Ovary (tissue), 7 donors: ENCODE measurements at regions not wholly inside any gene's neighbourhood (a gene's known extent, or its start where the extent isn't known, plus 50 kb on each side); places are given as distances from the start of the nearest gene placed in this dataset.
"Not testable (repeated sequence)": the region's sequence is repeated elsewhere in the genome, so short reads cannot be mapped to it uniquely, and the experiment has no call there.

Experiments
- DNase-seq, 5 donors: peaks; one replicate each; pipeline ENCODE4 v3.0.0-alpha.2; 2019 to 2020
- H3K27ac ChIP-seq, 2 donors: fragments of 200-600 bp; one replicate each; pipeline versions ENCODE4 v1.5.1 to v1.8.0; 2019 to 2022
- H3K27me3 ChIP-seq: fragments of 200-600 bp; one replicate; pipeline ENCODE4 v1.8.0; 2022
- H3K36me3 ChIP-seq: fragments of 200-600 bp; sonication (generic); one replicate; pipeline ENCODE4 v1.5.1; 2019
- H3K4me1 ChIP-seq: one replicate; pipeline ENCODE4 v1.8.1; 2013; ENCODE audit warnings: mild to moderate bottlenecking, moderate library complexity; ENCODE audit not compliant: insufficient read depth
- H3K4me3 ChIP-seq: fragments of 200-600 bp; sonication (generic); one replicate; pipeline ENCODE4 v1.5.1; 2017
- H3K9me3 ChIP-seq, 2 donors: fragments of 200-600 bp in 1 of 2; sonication (generic) in 1 of 2; one replicate each; pipeline versions ENCODE4 v1.5.1 to v1.8.1; 2013 to 2019; ENCODE audit warnings: mild to moderate bottlenecking in 1 of 2, moderate library complexity in 1 of 2
- EP300 ChIP-seq: sonication (generic); formaldehyde crosslinking; IDR thresholded peaks from one replicate; pipeline ENCODE4 v1.6.1; 2017; ENCODE audit warnings: antibody characterized with exemption
- POLR2A ChIP-seq: fragments of 450-650 bp; IDR thresholded peaks from one replicate; pipeline ENCODE4 v1.6.1; 2017; ENCODE audit warnings: antibody characterized with exemption, mild to moderate bottlenecking, moderate library complexity
- WGBS, 3 donors: extraction: QIAGEN DNeasy Blood & Tissue Kit in 1 of 3; methylation state at CpG; one replicate each; pipeline versions ENCODE4 v1.1.5 to v1.1.7; 2013 to 2017; 5-methylcytosine and 5-hydroxymethylcytosine counted together
- intact Hi-C, 4 donors: fragments of 100-400 bp; cut with DNase I; formaldehyde crosslinking; loops; one replicate each; pipeline versions ENCODE4 v1.11.0 to v1.15.1; 2022 to 2023
- TF ChIP-seq, protein P1 (sequence below), 3 donors: fragments of 450-650 bp in 2 of 3; fragments of 200-600 bp in 1 of 3; IDR thresholded peaks; one replicate each; pipeline versions ENCODE4 v1.5.1 to v1.8.0; 2016 to 2022; ENCODE audit warnings: antibody characterized with exemption in 3 of 3, mild to moderate bottlenecking in 1 of 3
- donor health status: DM: no; HTN: no; CAD: no; lungs with moderate emphysema.
- donor health status: DM: no; HTN: no; CAD: no.
- donor health status: Bipolar disorder and iron deficiency.
- donor health status: DM: no; HTN: no; CAD: no.
- donor health status: DM: yes; HTN: yes; CAD: no.

DNA sequence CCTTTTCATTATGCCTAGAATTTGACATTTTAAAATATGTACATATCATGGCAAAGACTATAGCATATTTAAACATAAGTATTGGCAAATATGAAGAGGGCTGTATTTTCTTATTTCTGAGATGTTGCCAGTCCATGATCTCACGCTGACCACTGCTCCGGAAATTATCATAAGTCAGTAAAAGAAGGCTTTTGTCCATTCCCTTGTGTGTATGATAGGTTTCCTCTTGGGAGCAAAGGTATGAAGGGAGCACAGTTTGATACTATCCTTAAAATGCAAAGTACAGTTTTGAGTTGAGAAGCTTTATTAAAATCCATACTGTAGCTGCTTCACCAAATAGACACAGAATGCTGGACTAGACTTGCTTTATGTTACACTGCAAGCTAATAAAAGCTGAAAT is 52.6 kb upstream of the AGA start:
- 84 to 90% (median 84%) methylated on average over 2 of the region's 2 CpGs for WGBS, 3 donors

DNA sequence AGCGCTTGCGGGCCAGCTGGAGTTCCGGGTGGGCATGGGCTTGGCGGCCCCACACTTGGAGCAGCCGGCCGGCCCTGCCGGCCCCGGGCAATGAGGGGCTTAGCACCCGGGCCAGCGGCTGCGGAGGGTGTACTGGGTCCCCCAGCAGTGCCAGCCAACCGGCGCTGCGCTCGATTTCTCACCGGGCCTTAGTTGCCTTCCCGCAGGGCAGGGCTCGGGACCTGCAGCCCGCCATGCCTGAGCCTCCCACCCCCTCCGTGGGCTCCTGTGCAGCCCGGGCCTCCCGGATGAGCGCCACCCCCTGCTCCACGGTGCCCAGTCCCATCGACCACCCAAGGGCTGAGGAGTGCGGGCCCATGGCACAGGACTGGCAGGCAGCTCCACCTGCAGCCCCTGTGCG is 53.4 kb upstream of the AGA start:
- 86 to 98% (median 96%) methylated on average over 11 to 27 of the region's 27 CpGs for WGBS, 3 donors
- H3K4me3 ChIP-seq, DNase-seq, H3K27ac ChIP-seq, H3K36me3 ChIP-seq, H3K27me3 ChIP-seq, intact Hi-C loops, H3K4me1 ChIP-seq, H3K9me3 ChIP-seq: not testable (repeated sequence)

More for the DNA sequence above, 52.6 kb upstream of the AGA start:
- Histone ChIP-seq H3K36me3 (no peaks in the 10 kb centered on the region), H3K27ac (no peak overlapping the region), H3K27me3 (no peaks in the 10 kb centered on the region), H3K4me1 (no peaks in the 10 kb centered on the region), H3K9me3 (no peaks in the 10 kb centered on the region), H3K4me3 (no peak overlapping the region)
- intact Hi-C loops: no loop called here
- no peak for DNase-seq
- TF ChIP-seq POLR2A: no peak
- no peak for TF ChIP-seq EP300
- TF ChIP-seq, protein P1, sequence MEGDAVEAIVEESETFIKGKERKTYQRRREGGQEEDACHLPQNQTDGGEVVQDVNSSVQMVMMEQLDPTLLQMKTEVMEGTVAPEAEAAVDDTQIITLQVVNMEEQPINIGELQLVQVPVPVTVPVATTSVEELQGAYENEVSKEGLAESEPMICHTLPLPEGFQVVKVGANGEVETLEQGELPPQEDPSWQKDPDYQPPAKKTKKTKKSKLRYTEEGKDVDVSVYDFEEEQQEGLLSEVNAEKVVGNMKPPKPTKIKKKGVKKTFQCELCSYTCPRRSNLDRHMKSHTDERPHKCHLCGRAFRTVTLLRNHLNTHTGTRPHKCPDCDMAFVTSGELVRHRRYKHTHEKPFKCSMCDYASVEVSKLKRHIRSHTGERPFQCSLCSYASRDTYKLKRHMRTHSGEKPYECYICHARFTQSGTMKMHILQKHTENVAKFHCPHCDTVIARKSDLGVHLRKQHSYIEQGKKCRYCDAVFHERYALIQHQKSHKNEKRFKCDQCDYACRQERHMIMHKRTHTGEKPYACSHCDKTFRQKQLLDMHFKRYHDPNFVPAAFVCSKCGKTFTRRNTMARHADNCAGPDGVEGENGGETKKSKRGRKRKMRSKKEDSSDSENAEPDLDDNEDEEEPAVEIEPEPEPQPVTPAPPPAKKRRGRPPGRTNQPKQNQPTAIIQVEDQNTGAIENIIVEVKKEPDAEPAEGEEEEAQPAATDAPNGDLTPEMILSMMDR (IDR thresholded peaks at IDR 0.05): no peak

DNA sequence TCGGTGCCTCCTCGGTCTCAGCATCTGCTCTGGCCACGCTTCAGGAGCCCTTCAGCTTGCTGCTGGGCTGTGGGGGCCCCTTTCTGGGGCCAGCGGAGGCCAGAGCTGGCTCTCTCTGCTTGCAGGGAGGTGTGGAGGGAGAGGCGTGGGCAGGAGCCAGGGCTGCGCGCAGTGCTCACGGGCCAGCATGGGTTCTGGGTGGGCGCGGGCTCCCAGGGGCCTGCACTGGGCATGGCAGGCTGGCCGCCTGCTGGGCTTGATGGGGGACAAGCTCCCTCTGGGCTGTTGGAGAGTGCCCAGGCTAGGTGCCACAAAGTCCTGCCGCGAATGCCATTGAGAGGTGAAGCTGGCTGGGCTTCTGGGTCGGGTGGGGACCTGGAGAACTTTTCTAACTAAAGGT is 57.3 kb upstream of the AGA start:
- no peak overlapping the region for H3K27ac ChIP-seq
- intact Hi-C loops: no loop called here
- no peaks in the 10 kb centered on the region for H3K36me3 ChIP-seq
- no peaks in the 10 kb centered on the region for H3K4me1 ChIP-seq
- H3K4me3 ChIP-seq: no peak overlapping the region
- TF ChIP-seq, protein P1 (IDR thresholded peaks at IDR 0.05): no peak
- TF ChIP-seq POLR2A (no peak), EP300 (no peak)
- H3K27me3 ChIP-seq: no peaks in the 10 kb centered on the region
- 88 to 94% (median 93%) methylated on average over 14 of the region's 14 CpGs for WGBS, 3 donors
- H3K9me3 ChIP-seq: no peaks in the 10 kb centered on the region
- no peak for DNase-seq

DNA sequence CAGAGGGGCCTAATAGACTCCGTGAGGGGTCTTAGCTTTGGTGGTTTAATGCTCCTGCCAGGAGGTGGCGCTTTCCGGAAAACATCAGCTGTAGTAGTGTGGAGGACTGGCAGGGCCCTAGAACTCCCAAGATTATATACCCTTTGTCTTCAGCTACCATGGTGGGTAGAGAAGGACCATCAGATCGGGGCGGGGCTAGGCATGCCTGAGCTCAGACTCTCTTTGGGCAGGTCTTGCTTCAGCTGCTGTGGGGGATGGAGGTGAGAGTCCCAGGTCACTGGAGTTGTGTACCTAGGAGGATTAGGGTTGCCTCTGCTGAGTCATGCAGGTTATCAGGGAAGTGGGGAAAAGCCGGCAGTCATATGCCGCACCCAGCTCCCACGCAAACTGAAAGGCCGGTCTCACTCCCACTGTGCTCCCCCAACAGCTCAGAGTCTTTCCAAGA is 63.0 kb upstream of the AGA start:
- H3K4me1 ChIP-seq: no peaks in the 10 kb centered on the region
- no peak overlapping the region for H3K4me3 ChIP-seq
- DNase-seq: no peak
- WGBS, 3 donors: 76 to 92% (median 91%) methylated on average over 9 of the region's 9 CpGs
- intact Hi-C loops: no loop called here
- H3K27me3 ChIP-seq: no peaks in the 10 kb centered on the region
- no peaks in the 10 kb centered on the region for H3K36me3 ChIP-seq
- no peak overlapping the region for H3K27ac ChIP-seq
- TF ChIP-seq, protein P1 (IDR thresholded peaks at IDR 0.05): no peak
- TF ChIP-seq EP300: no peak
- TF ChIP-seq POLR2A: no peak
- H3K9me3 ChIP-seq: no peaks in the 10 kb centered on the region

DNA sequence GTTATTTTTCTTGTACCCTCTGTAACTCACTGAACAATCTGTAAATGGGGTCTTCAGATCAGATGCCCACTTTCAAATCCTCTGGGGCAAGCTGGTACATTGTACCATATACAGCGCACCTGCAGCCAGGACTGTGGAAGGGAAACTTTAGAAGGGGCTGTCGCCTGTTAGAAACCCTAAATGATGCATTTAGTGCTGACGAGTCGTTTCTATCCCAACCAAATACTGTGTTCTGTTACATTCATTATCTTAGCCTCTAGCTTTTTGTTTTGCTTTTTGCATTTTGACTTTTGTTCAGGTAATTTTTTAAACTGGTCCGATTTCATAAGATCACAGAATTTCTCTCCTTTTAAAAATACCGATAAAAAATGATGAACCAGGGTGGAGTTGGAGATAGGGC is 66.4 kb upstream of the AGA start:
- no peaks in the 10 kb centered on the region for H3K9me3 ChIP-seq
- WGBS, 3 donors: 89 to 94% (median 91%) methylated on average over 6 of the region's 6 CpGs
- H3K27ac ChIP-seq: no peak overlapping the region
- no peaks in the 10 kb centered on the region for H3K4me1 ChIP-seq
- intact Hi-C loops: no loop called here
- TF ChIP-seq, protein P1 (IDR thresholded peaks at IDR 0.05): no peak
- TF ChIP-seq EP300 (no peak), POLR2A (no peak)
- no peaks in the 10 kb centered on the region for H3K36me3 ChIP-seq
- no peaks in the 10 kb centered on the region for H3K27me3 ChIP-seq
- H3K4me3 ChIP-seq: no peak overlapping the region
- DNase-seq: no peak
